Hepatocyte (in vitro differentiated cells): ENCODE measurements at regions not wholly inside any gene's neighbourhood (a gene's known extent, or its start where the extent isn't known, plus 50 kb on each side); places are given as distances from the start of the nearest gene placed in this dataset.

ENCODE experiments used
- CTCF ChIP-seq: fragments of 200-600 bp; sonication (generic); IDR thresholded peaks from 2 replicates; pipeline ENCODE4 v1.5.1; 2016; ENCODE audit warnings: antibody characterized with exemption, mild to moderate bottlenecking; ENCODE audit not compliant: poor library complexity
- EZH2 ChIP-seq: fragments of 200-600 bp; sonication (generic); IDR thresholded peaks from 2 replicates; pipeline ENCODE4 v1.6.1; 2016; ENCODE audit warnings: antibody characterized with exemption, mild to moderate bottlenecking, borderline replicate concordance

GRCh38 chr13:34376483-34376882 lies 558.5 kb downstream of the RFC3 start:
- no peak for TF ChIP-seq CTCF
- no peak for TF ChIP-seq EZH2
